ENCODE measurements at regions not wholly inside any gene's neighbourhood (a gene's known extent, or its start where the extent isn't known, plus 50 kb on each side); places are given as distances from the start of the nearest gene placed in this dataset.

DNA sequence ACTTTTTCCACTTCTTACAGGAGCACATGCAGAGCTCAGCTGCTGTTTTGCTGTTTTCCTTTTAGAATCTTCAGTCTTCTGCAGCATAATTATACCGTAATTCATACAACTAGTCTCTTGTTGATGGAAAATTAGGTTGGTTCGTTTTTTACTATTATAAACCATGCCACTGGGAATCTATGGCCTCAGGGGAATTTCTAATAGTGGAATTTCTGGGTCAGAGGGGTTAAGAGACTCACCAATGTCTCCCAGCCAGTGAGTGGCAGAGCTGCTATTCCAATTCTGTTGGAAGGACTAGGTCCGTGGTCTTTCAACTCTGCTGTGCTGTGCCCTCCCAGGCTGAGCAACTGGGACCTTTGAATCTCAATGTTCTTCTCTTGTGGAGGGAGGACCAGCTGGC is 282.5 kb downstream of the ZSWIM6 start:
- TF ChIP-seq CTCF (IDR thresholded peaks at IDR 0.05; ENCODE audit: low read depth, low read length, missing input control) (no peak), SP1 (IDR thresholded peaks at IDR 0.05) (no peak), FOXA1 (IDR thresholded peaks at IDR 0.05) (no peak)
